Liver (tissue), 8 donors: ENCODE measurements at regions not wholly inside any gene's neighbourhood (a gene's known extent, or its start where the extent isn't known, plus 50 kb on each side); places are given as distances from the start of the nearest gene placed in this dataset.

ENCODE experiments used
- DNase-seq: peaks from one replicate; pipeline ENCODE4 v3.0.0-alpha.2; 2017; ENCODE audit warnings: low spot score
- H3K27ac ChIP-seq, 2 donors: one replicate each; pipeline ENCODE4 v1.7.0; 2013; ENCODE audit warnings: inconsistent platforms in 2 of 2, low read length in 2 of 2, control low read depth in 1 of 2, low read depth in 1 of 2, mild to moderate bottlenecking in 1 of 2
- H3K27me3 ChIP-seq, 4 donors: one replicate each; pipeline versions ENCODE4 v1.6.1 to v1.7.0; 2013; ENCODE audit warnings: low read length in 3 of 4, inconsistent platforms in 1 of 4, mild to moderate bottlenecking in 1 of 4, moderate library complexity in 1 of 4; ENCODE audit not compliant: control insufficient read depth in 4 of 4, insufficient read depth in 4 of 4
- H3K36me3 ChIP-seq, 4 donors: one replicate each; pipeline versions ENCODE4 v1.6.1 to v1.7.0; 2013; ENCODE audit warnings: low read length in 3 of 4, mild to moderate bottlenecking in 3 of 4, low read depth in 1 of 4, moderate library complexity in 1 of 4; ENCODE audit not compliant: control insufficient read depth in 4 of 4, insufficient read depth in 3 of 4
- H3K4me1 ChIP-seq, 4 donors: one replicate each; pipeline versions ENCODE4 v1.6.1 to v1.7.0; 2013; ENCODE audit warnings: low read length in 3 of 4, mild to moderate bottlenecking in 3 of 4, moderate library complexity in 1 of 4; ENCODE audit not compliant: control insufficient read depth in 4 of 4, insufficient read depth in 4 of 4
- H3K4me3 ChIP-seq, 3 donors: one replicate each; pipeline versions ENCODE4 v1.6.1 to v1.7.0; 2013; ENCODE audit warnings: low read length in 3 of 3, control low read depth in 1 of 3, low read depth in 1 of 3, mild to moderate bottlenecking in 1 of 3
- H3K9ac ChIP-seq, 2 donors: one replicate each; pipeline ENCODE4 v1.7.0; 2013; ENCODE audit warnings: low read length in 2 of 2, mild to moderate bottlenecking in 2 of 2, moderate library complexity in 2 of 2, control low read depth in 1 of 2, low read depth in 1 of 2
- H3K9me3 ChIP-seq, 4 donors: one replicate each; pipeline versions ENCODE4 v1.6.1 to v1.7.0; 2013; ENCODE audit warnings: low read length in 3 of 4; ENCODE audit not compliant: control insufficient read depth in 4 of 4
- ATF3 ChIP-seq: IDR thresholded peaks from 2 replicates; pipeline ENCODE4 v1.6.1; 2016; ENCODE audit warnings: antibody characterized with exemption
- CTCF ChIP-seq: fragments of 150-350 bp; IDR thresholded peaks from 2 replicates; pipeline ENCODE4 v1.5.1; 2017; ENCODE audit warnings: improper control_type of control experiment, low read depth, low read length; ENCODE audit not compliant: missing input control
- FOXA1 ChIP-seq: IDR thresholded peaks from 2 replicates; pipeline ENCODE4 v1.6.1; 2016; ENCODE audit warnings: antibody characterized with exemption
- HNF4A ChIP-seq, 2 donors: conservative IDR thresholded peaks; 2 replicates each; pipeline ENCODE4 v1.6.1; 2016; ENCODE audit warnings: antibody characterized with exemption in 2 of 2, mild to moderate bottlenecking in 2 of 2
- HNF4G ChIP-seq: IDR thresholded peaks from 2 replicates; pipeline ENCODE4 v1.6.1; 2016; ENCODE audit warnings: antibody characterized with exemption
- JUND ChIP-seq, 2 donors: IDR thresholded peaks; 2 replicates each; pipeline ENCODE4 v1.6.1; 2016; ENCODE audit warnings: antibody characterized with exemption in 2 of 2
- MAX ChIP-seq: IDR thresholded peaks from 2 replicates; pipeline ENCODE4 v1.6.1; 2016; ENCODE audit warnings: antibody characterized with exemption
- NR2F2 ChIP-seq: IDR thresholded peaks from 2 replicates; pipeline ENCODE4 v1.6.1; 2016; ENCODE audit warnings: antibody characterized with exemption
- RAD21 ChIP-seq, 2 donors: IDR thresholded peaks; 2 replicates each; pipeline ENCODE4 v1.6.1; 2016; ENCODE audit warnings: antibody characterized with exemption in 2 of 2, mild to moderate bottlenecking in 2 of 2
- REST ChIP-seq: IDR thresholded peaks from 2 replicates; pipeline ENCODE4 v1.6.1; 2016; ENCODE audit warnings: antibody characterized with exemption, mild to moderate bottlenecking
- SP1 ChIP-seq: IDR thresholded peaks from 2 replicates; pipeline ENCODE4 v1.6.1; 2018; ENCODE audit warnings: antibody characterized with exemption, mild to moderate bottlenecking
- TAF1 ChIP-seq: conservative IDR thresholded peaks from 2 replicates; pipeline ENCODE4 v1.6.1; 2016; ENCODE audit warnings: antibody characterized with exemption, mild to moderate bottlenecking
- YY1 ChIP-seq: IDR thresholded peaks from 2 replicates; pipeline ENCODE4 v1.6.1; 2016; ENCODE audit warnings: antibody characterized with exemption, mild to moderate bottlenecking
- ZBTB33 ChIP-seq: IDR thresholded peaks from 2 replicates; pipeline ENCODE4 v1.6.1; 2016; ENCODE audit warnings: antibody characterized with exemption
- WGBS: extraction: QIAGEN DNeasy Blood & Tissue Kit; methylation state at CpG from one replicate; pipeline ENCODE4 v1.1.7; 2013; 5-methylcytosine and 5-hydroxymethylcytosine counted together
- donor health status: healthy.
- donor health status: healthy.
- donor health status: healthy.
- donor health status: healthy.
- donor health status: healthy.

GRCh38 chr2:240211598-240212424 lies 71.4 kb upstream of the OTOS start:
- no peak overlapping the region for H3K9ac ChIP-seq
- WGBS: 86% methylated on average over 17 of the region's 17 CpGs
- TF ChIP-seq YY1 (no peak), TAF1 (no peak), ZBTB33 (no peak), RAD21 (IDR thresholded peaks at IDR 0.05) (no peak), FOXA1 (no peak), JUND (IDR thresholded peaks at IDR 0.05) (no peak), SP1 (no peak), MAX (no peak), HNF4A (conservative IDR thresholded peaks at IDR 0.05) (no peak), CTCF (no peak), REST (no peak), HNF4G (no peak), ATF3 (no peak), NR2F2 (no peak)
- H3K4me1 ChIP-seq: no peaks in the 10 kb centered on the region
- DNase-seq: no peak
- H3K36me3 ChIP-seq: no peaks in the 10 kb centered on the region
- no peak overlapping the region for H3K4me3 ChIP-seq
- H3K9me3 ChIP-seq: no peaks in the 10 kb centered on the region
- H3K27me3 ChIP-seq: no peaks in the 10 kb centered on the region
- H3K27ac ChIP-seq: no peak overlapping the region
